Kidney (tissue), 13 donors: ENCODE measurements at regions not wholly inside any gene's neighbourhood (a gene's known extent, or its start where the extent isn't known, plus 50 kb on each side); places are given as distances from the start of the nearest gene placed in this dataset.

Experiments used
- DNase-seq, 5 donors: peaks; one replicate each; pipeline ENCODE4 v3.0.0-alpha.2; 2013 to 2020
- FAIRE-seq: peaks from 2 replicates; lab custom pipeline; 2012; peaks lifted over from hg19 to GRCh38; lab: Jason Lieb, UNC
- H3K27ac ChIP-seq, 2 donors: one replicate each; pipeline ENCODE4 v1.7.0; 2013; ENCODE audit warnings: low read depth in 2 of 2, low read length in 2 of 2, inconsistent platforms in 1 of 2
- H3K27me3 ChIP-seq: one replicate; pipeline ENCODE4 v1.7.1; 2013; ENCODE audit warnings: low read length, inconsistent platforms; ENCODE audit not compliant: control insufficient read depth, insufficient read depth
- H3K36me3 ChIP-seq, 3 donors: one replicate each; pipeline versions ENCODE4 v1.7.0 to v1.7.1; 2013; ENCODE audit warnings: low read length in 3 of 3, control low read depth in 1 of 3, inconsistent platforms in 1 of 3; ENCODE audit not compliant: insufficient read depth in 3 of 3, control insufficient read depth in 2 of 3
- H3K4me1 ChIP-seq, 3 donors: one replicate each; pipeline versions ENCODE4 v1.7.0 to v1.7.1; 2013; ENCODE audit warnings: low read length in 3 of 3, inconsistent platforms in 1 of 3, low read depth in 1 of 3; ENCODE audit not compliant: control insufficient read depth in 2 of 3, insufficient read depth in 2 of 3
- H3K4me3 ChIP-seq, 3 donors: one replicate each; pipeline versions ENCODE4 v1.7.0 to v1.8.1; 2013; ENCODE audit warnings: low read length in 3 of 3, control low read depth in 1 of 3, inconsistent platforms in 1 of 3
- H3K9ac ChIP-seq, 3 donors: one replicate each; pipeline versions ENCODE4 v1.7.0 to v1.7.1; 2013; ENCODE audit warnings: low read length in 3 of 3, control low read depth in 1 of 3, inconsistent platforms in 1 of 3
- H3K9me3 ChIP-seq, 3 donors: one replicate each; pipeline versions ENCODE4 v1.7.0 to v1.7.1; 2013; ENCODE audit warnings: low read length in 3 of 3, control low read depth in 1 of 3, inconsistent platforms in 1 of 3; ENCODE audit not compliant: control insufficient read depth in 2 of 3, insufficient read depth in 1 of 3
- CTCF ChIP-seq: IDR thresholded peaks from 3 replicates; pipeline ENCODE4 v1.5.1; 2012; ENCODE audit warnings: mild to moderate bottlenecking, moderate library complexity, borderline replicate concordance; ENCODE audit not compliant: insufficient read depth; ENCODE audit errors: extremely low read depth
- intact Hi-C: fragments of 100-400 bp; cut with DNase I; formaldehyde crosslinking; loops from one replicate; pipeline ENCODE4 v1.11.1; 2022
- donor health status: control.
- donor health status: control.
- donor health status: control.
- donor health status: control.
- donor health status: control.
- donor health status: DM: yes; HTN: yes; CAD: no.
- donor health status: Normal renal cell carcinoma (clear cell type).

GRCh38 chrX:36721990-36722389 lies 286.2 kb upstream of the FAM47C start:
- TF ChIP-seq CTCF: no peak
- Histone ChIP-seq H3K4me1 (no peaks in the 10 kb centered on the region), H3K4me3 (no peak overlapping the region), H3K9me3 (no peaks in the 10 kb centered on the region), H3K36me3 (no peaks in the 10 kb centered on the region), H3K27me3 (no peaks in the 10 kb centered on the region), H3K9ac (no peak overlapping the region), H3K27ac (no peak overlapping the region)
- no peak for DNase-seq
- intact Hi-C loops: no loop called here
- FAIRE-seq: no peak

GRCh38 chrX:36753602-36754001 lies 254.6 kb upstream of the FAM47C start:
- H3K27ac ChIP-seq: no peak overlapping the region
- no peaks in the 10 kb centered on the region for H3K4me1 ChIP-seq
- no peaks in the 10 kb centered on the region for H3K36me3 ChIP-seq
- no peaks in the 10 kb centered on the region for H3K9me3 ChIP-seq
- no peak for TF ChIP-seq CTCF
- intact Hi-C loops: no loop called here
- DNase-seq (no peak), FAIRE-seq (no peak)
- no peak overlapping the region for H3K4me3 ChIP-seq
- peaks cover 3% of the 10 kb centered on the region for H3K27me3 ChIP-seq
- H3K9ac ChIP-seq: no peak overlapping the region

- Histone ChIP-seq H3K27ac (no peak overlapping the region), H3K4me3 (no peak overlapping the region), H3K9me3 (no peaks in the 10 kb centered on the region), H3K4me1 (no peaks in the 10 kb centered on the region), H3K36me3 (no peaks in the 10 kb centered on the region), H3K27me3 (no peaks in the 10 kb centered on the region), H3K9ac (no peak overlapping the region)
- no peak for DNase-seq
- FAIRE-seq: no peak
- TF ChIP-seq CTCF: no peak
- intact Hi-C loops: no loop called here
Observed at GRCh38 chrX:36787752-36788151, 220.4 kb upstream of the FAM47C start.

- Histone ChIP-seq H3K9ac (no peak overlapping the region), H3K36me3 (no peaks in the 10 kb centered on the region), H3K4me1 (no peaks in the 10 kb centered on the region), H3K4me3 (no peak overlapping the region), H3K9me3 (no peaks in the 10 kb centered on the region), H3K27me3 (no peaks in the 10 kb centered on the region), H3K27ac (no peak overlapping the region)
- intact Hi-C loops: no loop called here
- DNase-seq: no peak
- no peak for FAIRE-seq
- no peak for TF ChIP-seq CTCF
Observed at GRCh38 chrX:36803151-36803550, 205.0 kb upstream of the FAM47C start.
